HepG2 (cell line): ENCODE measurements at regions not wholly inside any gene's neighbourhood (a gene's known extent, or its start where the extent isn't known, plus 50 kb on each side); places are given as distances from the start of the nearest gene placed in this dataset.

Experiments
- ATAC-seq: fragments of 200-7000 bp; cut with Tn5 transposase; 3 replicates; pipeline ENCODE4 v1.9.1; 2020; ENCODE audit warnings: mild to moderate bottlenecking, moderate library complexity
- BruUV-seq: library from RNA; stranded (reverse); fragments of 400-500 nt; replicated peaks from 2 replicates; lab custom pipeline; 2021; lab: Mats Ljungman, UMichigan
- CTCF ChIA-PET: fragments of 300-600 bp; formaldehyde crosslinking; extraction: SDS; loops from one replicate; lab custom pipeline; 2021; ENCODE audit warnings: low total read pairs, inconsistent platforms, low intra/inter-chr PET ratio; lab: Yijun Ruan, JAX
- POLR2A ChIA-PET: fragments of 350-600 bp; sonication (Branson Sonifier 250); formaldehyde crosslinking; loops from one replicate; lab custom pipeline; 2020; ENCODE audit warnings: antibody characterized with exemption, inconsistent platforms; lab: Yijun Ruan, JAX
- DNase-seq: peaks from one replicate; pipeline ENCODE4 v3.0.0-alpha.2; 2015; ENCODE audit warnings: low spot score
- FAIRE-seq: peaks from 3 replicates; lab custom pipeline; 2011; peaks lifted over from hg19 to GRCh38; lab: Jason Lieb, UNC
- H2AFZ ChIP-seq: one replicate; pipeline ENCODE4 v1.6.1; 2011; ENCODE audit warnings: low read length, inconsistent platforms
- H3K27ac ChIP-seq: fragments of 300-600 bp; 3 replicates; pipeline ENCODE4 v1.8.0; 2011; ENCODE audit warnings: mixed run types, mild to moderate bottlenecking, mixed read lengths, low read length, inconsistent platforms; ENCODE audit not compliant: insufficient read depth; ENCODE audit errors: extremely low read length
- H3K27me3 ChIP-seq, 2 experiments: fragments of 200-600 bp in 1 of 2; 2 replicates in 1 of 2; 3 replicates in 1 of 2; pipeline versions ENCODE4 v1.6.0 to v1.8.0; 2011; ENCODE audit warnings: low read length in 2 of 2, mild to moderate bottlenecking in 2 of 2, moderate library complexity in 2 of 2, inconsistent platforms in 1 of 2; ENCODE audit not compliant: insufficient read depth in 2 of 2, control insufficient read depth in 1 of 2
- H3K36me3 ChIP-seq, 2 experiments: fragments of 200-600 bp in 1 of 2; replicated peaks in 1 of 2; 2 replicates in 1 of 2; 3 replicates in 1 of 2; pipeline versions ENCODE4 v1.5.1 to v1.8.0; 2011; ENCODE audit warnings: low read length in 2 of 2, inconsistent platforms in 1 of 2; ENCODE audit not compliant: insufficient read depth in 2 of 2, control insufficient read depth in 1 of 2
- H3K4me1 ChIP-seq: 2 replicates; pipeline ENCODE4 v1.5.1; 2012; ENCODE audit warnings: low read length, inconsistent platforms; ENCODE audit not compliant: insufficient read depth
- H3K4me2 ChIP-seq: 2 replicates; pipeline ENCODE4 v1.6.0; 2011; ENCODE audit warnings: low read depth, low read length, inconsistent platforms
- H3K4me3 ChIP-seq, 3 experiments: fragments of 200-600 bp in 1 of 3; sonication (generic), shearing (Covaris generic) in 1 of 3; replicated peaks in 1 of 3; 2 replicates each; pipeline ENCODE4 v1.5.1; 2011 to 2016; ENCODE audit warnings: low read length in 3 of 3, inconsistent platforms in 2 of 3, low read depth in 2 of 3, mild to moderate bottlenecking in 2 of 3, control low read depth in 1 of 3, mixed read lengths in 1 of 3; ENCODE audit not compliant: insufficient read depth in 1 of 3
- H3K79me2 ChIP-seq: one replicate; pipeline ENCODE4 v1.6.1; 2011; ENCODE audit warnings: low read length, inconsistent platforms; ENCODE audit not compliant: insufficient read depth
- H3K9ac ChIP-seq: 2 replicates; pipeline ENCODE4 v1.6.0; 2011; ENCODE audit warnings: mild to moderate bottlenecking, low read depth, low read length, inconsistent platforms; ENCODE audit not compliant: insufficient read depth
- H3K9me3 ChIP-seq: 2 replicates; pipeline ENCODE4 v1.5.1; 2012; ENCODE audit warnings: mild to moderate bottlenecking, low read length
- H4K20me1 ChIP-seq: 2 replicates; pipeline ENCODE4 v1.6.0; 2011; ENCODE audit warnings: inconsistent platforms, mild to moderate bottlenecking, low read length, moderate library complexity; ENCODE audit not compliant: insufficient read depth
- CSRNP1 ChIP-seq: sonication (generic); formaldehyde crosslinking; IDR thresholded peaks from 2 replicates; pipeline ENCODE4 v1.8.1; 2023; ENCODE audit warnings: mild to moderate bottlenecking, missing genetic modification reagents
- EED ChIP-seq: sonication (generic); formaldehyde crosslinking; IDR thresholded peaks from 2 replicates; pipeline ENCODE4 v1.5.0; 2020; ENCODE audit warnings: mild to moderate bottlenecking, missing genetic modification reagents
- ELF4 ChIP-seq: sonication (generic); formaldehyde crosslinking; IDR thresholded peaks from 2 replicates; pipeline ENCODE4 v1.5.0; 2020; ENCODE audit warnings: missing genetic modification reagents, mild to moderate bottlenecking, moderate library complexity, borderline replicate concordance
- ISX ChIP-seq: sonication (generic); formaldehyde crosslinking; conservative IDR thresholded peaks from 2 replicates; pipeline ENCODE4 v1.5.0; 2020; ENCODE audit warnings: missing genetic modification reagents
- TARDBP ChIP-seq: sonication (generic); formaldehyde crosslinking; IDR thresholded peaks from 2 replicates; pipeline ENCODE4 v1.8.0; 2022; ENCODE audit warnings: mild to moderate bottlenecking, missing genetic modification reagents
- ZBTB40 ChIP-seq, 2 experiments: fragments of 450-650 bp in 1 of 2; sonication (generic) in 1 of 2; formaldehyde crosslinking in 1 of 2; IDR thresholded peaks; 2 replicates each; pipeline versions ENCODE4 v1.6.1 to v1.8.0; 2016 to 2022; ENCODE audit warnings: antibody characterized with exemption in 1 of 2, mild to moderate bottlenecking in 1 of 2, missing genetic modification reagents in 1 of 2
- ZNF142 ChIP-seq: sonication (generic); formaldehyde crosslinking; IDR thresholded peaks from 2 replicates; pipeline ENCODE4 v1.4.0; 2020; ENCODE audit warnings: missing genetic modification reagents
- ZNF251 ChIP-seq: sonication (generic); formaldehyde crosslinking; IDR thresholded peaks from 2 replicates; pipeline ENCODE4 v1.9.0; 2021; ENCODE audit warnings: mild to moderate bottlenecking, missing genetic modification reagents
- WGBS: methylation state at CpG from one replicate; pipeline ENCODE4 v1.1.6; 2017; ENCODE audit warnings: low lambda C conversion rate; 5-methylcytosine and 5-hydroxymethylcytosine counted together
- in situ Hi-C: cut with HindIII; loops from 2 replicates; pipeline ENCODE4 v1.10.0; 2017; ENCODE audit warnings: low pct_unique_long_range_greater_than_20kb; ENCODE audit not compliant: extremely low pct_ligation_motif_present
- intact Hi-C: fragments of 100-400 bp; cut with micrococcal nuclease; formaldehyde crosslinking; loops from one replicate; pipeline ENCODE4 v1.10.0; 2022; ENCODE audit not compliant: unreplicated experiment

GRCh38 chr11:101803651-101804050 is 111.2 kb upstream of the CEP126 start:
- no peak for FAIRE-seq
- H3K4me3 ChIP-seq = no peak overlapping the region
- TF ChIP-seq ELF4 = no peak
- no peak for TF ChIP-seq EED
- no peak for TF ChIP-seq ISX
- TF ChIP-seq TARDBP (CRISPR knock-in tag) = no peak
- no peak for TF ChIP-seq ZBTB40 (IDR thresholded peaks at IDR 0.05)
- no peak for TF ChIP-seq ZBTB40 (CRISPR knock-in tag; IDR thresholded peaks at IDR 0.05)
- TF ChIP-seq CSRNP1 (CRISPR knock-in tag) = no peak
- no peak for TF ChIP-seq ZNF142
- no peak for TF ChIP-seq ZNF251 (CRISPR knock-in tag)

More at GRCh38 chr11:101803651-101804050, 111.2 kb upstream of the CEP126 start:
- no TSS peak for BruUV-seq
- Histone ChIP-seq H3K4me2 (no peak overlapping the region), H4K20me1 (no peaks in the 10 kb centered on the region), H3K79me2 (no peaks in the 10 kb centered on the region), H2AFZ (no peak overlapping the region), H3K27ac (no peak overlapping the region), H3K4me1 (0 out of 2 replicates have a peak, but pooled peaks cover 6% of the 10 kb centered on the region), H3K27me3 (no peaks in the 10 kb centered on the region), H3K9me3 (no peaks in the 10 kb centered on the region), H3K9ac (no peak overlapping the region), H3K36me3 (no peaks in the 10 kb centered on the region)
- intact Hi-C loops (no loop called here), in situ Hi-C loops (no loop called here)
- ATAC-seq = no peak
- POLR2A ChIA-PET = no interaction called here
- CTCF ChIA-PET = no interaction called here
- no peak for DNase-seq
- WGBS = 4% methylated on average over 2 of the region's 2 CpGs
